WTC11 (cell line): ENCODE measurements at regions not wholly inside any gene's neighbourhood (a gene's known extent, or its start where the extent isn't known, plus 50 kb on each side); places are given as distances from the start of the nearest gene placed in this dataset.
"Not testable (repeated sequence)": the region's sequence is repeated elsewhere in the genome, so short reads cannot be mapped to it uniquely, and the experiment has no call there.

ENCODE experiments used
- ATAC-seq: fragments of 200-7000 bp; cut with Tn5 transposase; 2 replicates; pipeline ENCODE4 v1.10.0; 2021; ENCODE audit warnings: mild to moderate bottlenecking, moderate library complexity
- CTCF ChIA-PET: fragments of 300-600 bp; sonication (Branson Sonifier 250); formaldehyde crosslinking; loops from one replicate; lab custom pipeline; 2021; ENCODE audit warnings: antibody characterized with exemption; lab: Charles Lee
- POLR2A ChIA-PET: fragments of 350-600 bp; sonication (Branson Sonifier 250); formaldehyde crosslinking; loops from one replicate; lab custom pipeline; 2021; ENCODE audit warnings: antibody characterized with exemption; lab: Charles Lee
- DNase-seq: peaks from one replicate; pipeline ENCODE4 v3.0.0; 2021; ENCODE audit warnings: low spot score
- H3K27ac Mint-ChIP-seq: 2 replicates; pipeline ENCODE4 v1.8.0; 2021; ENCODE audit warnings: mixed read lengths
- H3K27me3 Mint-ChIP-seq: 2 replicates; pipeline ENCODE4 v1.8.0; 2021; ENCODE audit warnings: low read depth, mild to moderate bottlenecking, moderate library complexity, mixed read lengths
- H3K36me3 Mint-ChIP-seq: 2 replicates; pipeline ENCODE4 v1.8.0; 2021; ENCODE audit warnings: mixed read lengths
- H3K4me1 Mint-ChIP-seq: 2 replicates; pipeline ENCODE4 v1.8.0; 2022; ENCODE audit warnings: mixed read lengths
- H3K4me3 Mint-ChIP-seq: 2 replicates; pipeline ENCODE4 v1.8.0; 2021; ENCODE audit warnings: mild to moderate bottlenecking, moderate library complexity, mixed read lengths
- H3K9me3 Mint-ChIP-seq: 2 replicates; pipeline ENCODE4 v1.8.0; 2021; ENCODE audit warnings: mixed read lengths
- ATF3 ChIP-seq: sonication (generic); formaldehyde crosslinking; conservative IDR thresholded peaks from 2 replicates; pipeline ENCODE4 v1.8.1; 2022; ENCODE audit warnings: mild to moderate bottlenecking, missing genetic modification reagents
- ATF6 ChIP-seq: sonication (generic); formaldehyde crosslinking; IDR thresholded peaks from 2 replicates; pipeline ENCODE4 v1.8.1; 2023; ENCODE audit warnings: mild to moderate bottlenecking, missing genetic modification reagents
- CREB1 ChIP-seq: sonication (generic); formaldehyde crosslinking; IDR thresholded peaks from 2 replicates; pipeline ENCODE4 v1.8.0; 2023; ENCODE audit warnings: mild to moderate bottlenecking, missing genetic modification reagents
- MAX ChIP-seq: sonication (generic); formaldehyde crosslinking; IDR thresholded peaks from 2 replicates; pipeline ENCODE4 v1.8.0; 2022; ENCODE audit warnings: mild to moderate bottlenecking, missing genetic modification reagents
- NFATC4 ChIP-seq: fragments of 250-450 bp; sonication (Bioruptor Pico); IDR thresholded peaks from 2 replicates; pipeline ENCODE4 v1.9.0; 2021; ENCODE audit warnings: mild to moderate bottlenecking
- NFYB ChIP-seq: sonication (generic); formaldehyde crosslinking; conservative IDR thresholded peaks from 2 replicates; pipeline ENCODE4 v1.8.0; 2022; ENCODE audit warnings: low read depth, missing genetic modification reagents
- PRRX2 ChIP-seq: fragments of 250-450 bp; sonication (Bioruptor Pico); IDR thresholded peaks from 2 replicates; pipeline ENCODE4 v1.8.0; 2021; ENCODE audit warnings: mild to moderate bottlenecking
- RELA ChIP-seq: sonication (generic); formaldehyde crosslinking; IDR thresholded peaks from 2 replicates; pipeline ENCODE4 v1.8.1; 2022; ENCODE audit warnings: missing genetic modification reagents, mild to moderate bottlenecking, borderline replicate concordance
- SP1 ChIP-seq: sonication (generic); formaldehyde crosslinking; conservative IDR thresholded peaks from 2 replicates; pipeline ENCODE4 v1.8.1; 2022; ENCODE audit warnings: missing genetic modification reagents
- TCF7 ChIP-seq: sonication (generic); formaldehyde crosslinking; IDR thresholded peaks from 2 replicates; pipeline ENCODE4 v1.8.0; 2022; ENCODE audit warnings: mild to moderate bottlenecking, low read depth, missing genetic modification reagents, moderate library complexity
- ZMAT4 ChIP-seq: fragments of 250-450 bp; sonication (Bioruptor Pico); IDR thresholded peaks from 2 replicates; pipeline ENCODE4 v1.9.0; 2021; ENCODE audit warnings: mild to moderate bottlenecking
- ZNF121 ChIP-seq: sonication (generic); formaldehyde crosslinking; IDR thresholded peaks from 2 replicates; pipeline ENCODE4 v1.8.0; 2023; ENCODE audit warnings: missing genetic modification reagents
- ZNF317 ChIP-seq: sonication (generic); formaldehyde crosslinking; IDR thresholded peaks from 2 replicates; pipeline ENCODE4 v1.8.1; 2023; ENCODE audit warnings: low read depth, mild to moderate bottlenecking, moderate library complexity, missing genetic modification reagents, borderline replicate concordance
- ZNF532 ChIP-seq: fragments of 250-450 bp; sonication (Bioruptor Pico); IDR thresholded peaks from 2 replicates; pipeline ENCODE4 v1.9.0; 2021; ENCODE audit warnings: mild to moderate bottlenecking, borderline replicate concordance

GRCh38 chr7:157477550-157478212 is 140.9 kb downstream of the DNAJB6 start (continued):
- TF ChIP-seq RELA (CRISPR knock-in tag) (no peak), CREB1 (CRISPR knock-in tag) (no peak)

- Mint-ChIP-seq H3K27me3 (peaks cover 19% of the 10 kb centered on the region), H3K9me3 (peaks cover 15% of the 10 kb centered on the region), H3K36me3 (peaks cover 12% of the 10 kb centered on the region)
- CTCF ChIA-PET, H3K27ac Mint-ChIP-seq, DNase-seq, H3K4me3 Mint-ChIP-seq, H3K4me1 Mint-ChIP-seq, ATAC-seq, POLR2A ChIA-PET: not testable (repeated sequence)
Observed at GRCh38 chr7:157478611-157479010, 141.8 kb downstream of the DNAJB6 start.

GRCh38 chr7:157479326-157479725 is 142.5 kb downstream of the DNAJB6 start:
- peaks cover 10% of the 10 kb centered on the region; the same call in 1 of the 2 replicates for H3K9me3 Mint-ChIP-seq
- POLR2A ChIA-PET = no interaction called here
- DNase-seq = no peak
- TF ChIP-seq ZMAT4 (CRISPR knock-in tag) = no peak
- 0 out of 2 replicates have a peak, but pooled peaks have one; percentile 32 for TF ChIP-seq ZNF121
- TF ChIP-seq, all 79 proteins: peak for 1
- peaks cover 6% of the 10 kb centered on the region; the same call in 1 of the 2 replicates for H3K36me3 Mint-ChIP-seq
- no peak overlapping the region for H3K27ac Mint-ChIP-seq
- H3K4me1 Mint-ChIP-seq = no peaks in the 10 kb centered on the region
- no peak overlapping the region for H3K4me3 Mint-ChIP-seq
- H3K27me3 Mint-ChIP-seq = peaks cover 13% of the 10 kb centered on the region
- CTCF ChIA-PET = no interaction called here
- no peak for ATAC-seq

- no peak for ATAC-seq
- CTCF ChIA-PET = no interaction called here
- no peak for DNase-seq
- no peak overlapping the region for H3K27ac Mint-ChIP-seq
- POLR2A ChIA-PET = no interaction called here
- TF ChIP-seq ZNF317 (CRISPR knock-in tag) (no peak), PRRX2 (CRISPR knock-in tag) (no peak), ZNF121 (no peak), ATF3 (no peak), ZNF532 (CRISPR knock-in tag) (no peak), SP1 (CRISPR knock-in tag) (no peak)
- no peak overlapping the region for H3K4me3 Mint-ChIP-seq
- no peaks in the 10 kb centered on the region for H3K36me3 Mint-ChIP-seq
- H3K4me1 Mint-ChIP-seq = no peaks in the 10 kb centered on the region
- H3K27me3 Mint-ChIP-seq = peaks cover 6% of the 10 kb centered on the region
- H3K9me3 Mint-ChIP-seq = peaks cover 3% of the 10 kb centered on the region; the same call in 1 of the 2 replicates
Observed at GRCh38 chr7:157480371-157481050, 143.7 kb downstream of the DNAJB6 start.

- no peak for ATAC-seq
- ChIA-PET POLR2A (no interaction called here), CTCF (no interaction called here)
- Mint-ChIP-seq H3K4me3 (no peak overlapping the region), H3K9me3 (peaks cover 3% of the 10 kb centered on the region; the same call in 1 of the 2 replicates), H3K36me3 (no peaks in the 10 kb centered on the region), H3K27me3 (peaks cover 7% of the 10 kb centered on the region), H3K4me1 (no peaks in the 10 kb centered on the region), H3K27ac (no peak overlapping the region)
- no peak for DNase-seq
- TF ChIP-seq NFYB (no peak), ATF6 (CRISPR knock-in tag) (no peak), TCF7 (CRISPR knock-in tag) (no peak), NFATC4 (no peak), MAX (CRISPR knock-in tag) (no peak)
Observed at GRCh38 chr7:157481389-157481788, 144.6 kb downstream of the DNAJB6 start.
